ENCODE measurements at regions not wholly inside any gene's neighbourhood (a gene's known extent, or its start where the extent isn't known, plus 50 kb on each side); places are given as distances from the start of the nearest gene placed in this dataset.

GRCh38 chr6:22917344-22917743 is 348.0 kb downstream of the HDGFL1 start:
- TF ChIP-seq CTCF (IDR thresholded peaks at IDR 0.05 in 8 of 11, conservative IDR thresholded peaks at IDR 0.05 in 3 of 11) (no peak), POLR2A (IDR thresholded peaks at IDR 0.05) (no peak), POLR2AphosphoS5 (IDR thresholded peaks at IDR 0.05) (no peak)
